H9 (cell line): ENCODE measurements at regions not wholly inside any gene's neighbourhood (a gene's known extent, or its start where the extent isn't known, plus 50 kb on each side); places are given as distances from the start of the nearest gene placed in this dataset.

Experiments used
- DNase-seq: peaks from one replicate; pipeline ENCODE4 v3.0.0-alpha.2; 2017
- H2AFZ ChIP-seq: one replicate; pipeline ENCODE4 v1.6.1; 2013; ENCODE audit warnings: mild to moderate bottlenecking, low read length, control low read depth, moderate library complexity
- H2AK5ac ChIP-seq: 2 replicates; pipeline ENCODE4 v1.6.1; 2013; ENCODE audit warnings: low read length, control low read depth, mixed read lengths; ENCODE audit not compliant: insufficient read length
- H2BK120ac ChIP-seq: one replicate; pipeline ENCODE4 v1.6.1; 2013; ENCODE audit warnings: low read depth, mild to moderate bottlenecking, low read length, control low read depth, inconsistent platforms; ENCODE audit not compliant: poor library complexity, severe bottlenecking
- H2BK12ac ChIP-seq: 2 replicates; pipeline ENCODE4 v1.6.1; 2013; ENCODE audit warnings: low read length, control low read depth, mixed read lengths, low read depth; ENCODE audit not compliant: insufficient read length
- H2BK15ac ChIP-seq: 2 replicates; pipeline ENCODE4 v1.6.1; 2013; ENCODE audit warnings: low read depth, low read length, control low read depth
- H2BK20ac ChIP-seq: one replicate; pipeline ENCODE4 v1.6.1; 2013; ENCODE audit warnings: low read depth, mild to moderate bottlenecking, low read length, control low read depth, inconsistent platforms; ENCODE audit not compliant: poor library complexity, severe bottlenecking
- H2BK5ac ChIP-seq: 2 replicates; pipeline ENCODE4 v1.6.1; 2013; ENCODE audit warnings: low read length, control low read depth, mixed read lengths; ENCODE audit not compliant: insufficient read length
- H3K14ac ChIP-seq: 2 replicates; pipeline ENCODE4 v1.6.1; 2013; ENCODE audit warnings: low read length, control low read depth; ENCODE audit not compliant: insufficient read depth
- H3K18ac ChIP-seq: 2 replicates; pipeline ENCODE4 v1.6.1; 2013; ENCODE audit warnings: low read depth, mild to moderate bottlenecking, mixed read lengths, low read length, control low read depth; ENCODE audit not compliant: insufficient read length
- H3K23ac ChIP-seq: 2 replicates; pipeline ENCODE4 v1.6.1; 2013; ENCODE audit warnings: low read length, control low read depth, mixed read lengths, low read depth; ENCODE audit not compliant: insufficient read length
- H3K23me2 ChIP-seq: 2 replicates; pipeline ENCODE4 v1.6.1; 2013; ENCODE audit warnings: low read depth, mild to moderate bottlenecking, mixed read lengths, low read length, control low read depth; ENCODE audit not compliant: insufficient read length, poor library complexity, severe bottlenecking
- H3K27ac ChIP-seq: 2 replicates; pipeline ENCODE4 v1.5.1; 2013; ENCODE audit warnings: low read length, control low read depth, mixed read lengths, low read depth; ENCODE audit not compliant: insufficient read length
- H3K27me3 ChIP-seq: 2 replicates; pipeline ENCODE4 v1.6.1; 2013; ENCODE audit warnings: low read length, control low read depth, inconsistent platforms; ENCODE audit not compliant: insufficient read depth
- H3K4ac ChIP-seq: 2 replicates; pipeline ENCODE4 v1.6.1; 2013; ENCODE audit warnings: low read depth, mild to moderate bottlenecking, control low read depth, inconsistent platforms, low read length, moderate library complexity
- H3K4me1 ChIP-seq: 2 replicates; pipeline ENCODE4 v1.6.1; 2013; ENCODE audit warnings: low read length, control low read depth, inconsistent platforms; ENCODE audit not compliant: insufficient read depth
- H3K4me2 ChIP-seq: 2 replicates; pipeline ENCODE4 v1.6.1; 2013; ENCODE audit warnings: low read length, control low read depth, mixed read lengths; ENCODE audit not compliant: insufficient read length, insufficient read depth
- H3K56ac ChIP-seq: 2 replicates; pipeline ENCODE4 v1.6.1; 2013; ENCODE audit warnings: low read depth, mild to moderate bottlenecking, mixed read lengths, low read length, control low read depth; ENCODE audit not compliant: insufficient read length
- H3K79me1 ChIP-seq: 2 replicates; pipeline ENCODE4 v1.6.1; 2013; ENCODE audit warnings: low read depth, mild to moderate bottlenecking, moderate library complexity, low read length, control low read depth, inconsistent platforms; ENCODE audit not compliant: insufficient read depth, poor library complexity, severe bottlenecking
- H3K79me2 ChIP-seq: 2 replicates; pipeline ENCODE4 v1.6.1; 2013; ENCODE audit warnings: low read length, control low read depth, inconsistent platforms; ENCODE audit not compliant: insufficient read depth
- H3K9ac ChIP-seq: 2 replicates; pipeline ENCODE4 v1.6.1; 2013; ENCODE audit warnings: low read length, control low read depth, mixed read lengths; ENCODE audit not compliant: insufficient read length; ENCODE audit errors: extremely low read depth
- H3K9me3 ChIP-seq: one replicate; pipeline ENCODE4 v1.6.1; 2013; ENCODE audit warnings: low read depth, low read length, inconsistent platforms; ENCODE audit not compliant: control insufficient read depth
- H3T11ph ChIP-seq: one replicate; pipeline ENCODE4 v1.6.1; 2013; ENCODE audit warnings: mild to moderate bottlenecking, low read length, control low read depth, inconsistent platforms
- H4K20me1 ChIP-seq: one replicate; pipeline ENCODE4 v1.6.1; 2013; ENCODE audit not compliant: control insufficient read depth, insufficient read length, insufficient read depth
- H4K5ac ChIP-seq: 2 replicates; pipeline ENCODE4 v1.6.1; 2013; ENCODE audit warnings: low read depth, mild to moderate bottlenecking, mixed read lengths, low read length, control low read depth; ENCODE audit not compliant: insufficient read length
- H4K8ac ChIP-seq: replicated peaks from 2 replicates; pipeline ENCODE4 v1.6.1; 2013; ENCODE audit warnings: low read length, control low read depth, mixed read lengths, low read depth; ENCODE audit not compliant: insufficient read length
- H4K91ac ChIP-seq: 2 replicates; pipeline ENCODE4 v1.6.1; 2013; ENCODE audit warnings: low read depth, mild to moderate bottlenecking, moderate library complexity, mixed read lengths, low read length, control low read depth; ENCODE audit not compliant: insufficient read length
- H3K27ac Mint-ChIP-seq, 3 experiments: 2 replicates in 2 of 3; 3 replicates in 1 of 3; pipeline ENCODE4 v1.8.0; 2020 to 2021; ENCODE audit warnings: mixed read lengths in 3 of 3, mild to moderate bottlenecking in 1 of 3, moderate library complexity in 1 of 3
- H3K27me3 Mint-ChIP-seq: 2 replicates; pipeline ENCODE4 v1.8.0; 2021; ENCODE audit warnings: low read depth, mild to moderate bottlenecking, moderate library complexity, mixed read lengths
- H3K36me3 Mint-ChIP-seq, 3 experiments: 2 replicates in 2 of 3; 3 replicates in 1 of 3; pipeline ENCODE4 v1.8.0; 2020 to 2021; ENCODE audit warnings: low read depth in 3 of 3, mixed read lengths in 3 of 3; ENCODE audit not compliant: insufficient read depth in 1 of 3
- H3K4me1 Mint-ChIP-seq, 2 experiments: 2 replicates each; pipeline ENCODE4 v1.8.0; 2020; ENCODE audit warnings: mixed read lengths in 2 of 2
- H3K4me3 Mint-ChIP-seq, 2 experiments: 2 replicates in 1 of 2; 3 replicates in 1 of 2; pipeline ENCODE4 v1.8.0; 2020 to 2021; ENCODE audit warnings: mild to moderate bottlenecking in 2 of 2, mixed read lengths in 2 of 2, moderate library complexity in 1 of 2
- H3K9me3 Mint-ChIP-seq, 2 experiments: 2 replicates in 1 of 2; 3 replicates in 1 of 2; pipeline ENCODE4 v1.8.0; 2020; ENCODE audit warnings: mild to moderate bottlenecking in 2 of 2, mixed read lengths in 2 of 2, moderate library complexity in 1 of 2
- WGBS: extraction: QIAGEN DNeasy Blood & Tissue Kit; methylation state at CpG from one replicate; pipeline ENCODE4 v1.1.7; 2013; ENCODE audit warnings: missing lambda C conversion rate, low lambda C conversion rate, mixed read lengths; ENCODE audit not compliant: insufficient read length; ENCODE audit errors: extremely low coverage; 5-methylcytosine and 5-hydroxymethylcytosine counted together
- TF ChIP-seq, protein P1 (sequence below): fragments of 200-600 bp; sonication (generic); conservative IDR thresholded peaks from 3 replicates; pipeline ENCODE4 v1.8.0; 2021; ENCODE audit warnings: antibody characterized with exemption, mild to moderate bottlenecking

DNA sequence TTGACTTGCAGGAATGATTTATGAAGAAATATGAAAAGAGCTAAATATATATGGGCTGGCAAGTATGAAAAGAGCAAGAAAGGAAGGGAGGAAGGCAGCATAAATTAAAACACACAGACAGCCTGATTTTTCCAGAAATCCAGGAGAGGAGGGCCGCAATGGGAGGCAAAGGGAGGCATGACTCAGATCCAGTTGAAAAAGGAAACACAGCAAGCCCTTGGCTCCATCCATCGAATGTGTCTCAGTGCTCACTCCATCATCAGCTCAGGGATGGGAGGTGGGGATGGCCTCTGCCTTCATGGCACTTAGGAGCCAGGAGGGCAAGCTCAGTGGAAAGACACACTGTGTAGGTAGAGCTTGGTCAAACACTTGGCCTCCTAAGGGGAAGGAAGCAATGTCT, 75.7 kb upstream of the PDZD8 start:
- Histone ChIP-seq H4K20me1 (no peaks in the 10 kb centered on the region), H3K27ac (no peak overlapping the region), H3K79me2 (no peaks in the 10 kb centered on the region), H3K4me2 (no peak overlapping the region), H3K9me3 (peaks cover 14% of the 10 kb centered on the region), H4K5ac (no peak overlapping the region), H2AK5ac (no peak overlapping the region), H2BK12ac (no peak overlapping the region), H2BK5ac (no peak overlapping the region), H3K23me2 (no peaks in the 10 kb centered on the region), H4K8ac (no peak overlapping the region), H3K9ac (no peak overlapping the region), H3K4ac (no peak overlapping the region), H2BK20ac (no peak overlapping the region), H4K91ac (no peak overlapping the region), H3K79me1 (no peaks in the 10 kb centered on the region), H2AFZ (no peak overlapping the region), H2BK15ac (no peak overlapping the region), H3K56ac (no peak overlapping the region), H3T11ph (no peak overlapping the region), H3K27me3 (no peaks in the 10 kb centered on the region), H2BK120ac (no peak overlapping the region), H3K14ac (no peak overlapping the region), H3K4me1 (no peaks in the 10 kb centered on the region), H3K23ac (no peak overlapping the region), H3K18ac (no peak overlapping the region)
- peaks cover 32 to 41% of the 10 kb centered on the region in 2 experiments for H3K9me3 Mint-ChIP-seq
- H3K4me1 Mint-ChIP-seq = peaks cover 2 to 6% of the 10 kb centered on the region in 2 experiments; a peak in 2 of 4 replicates
- DNase-seq = no peak
- peaks cover 5 to 26% (median 11%) of the 10 kb centered on the region in 3 experiments for H3K36me3 Mint-ChIP-seq
- WGBS = no CpG with 5 or more reads among the region's 2 CpGs
- TF ChIP-seq, protein P1, sequence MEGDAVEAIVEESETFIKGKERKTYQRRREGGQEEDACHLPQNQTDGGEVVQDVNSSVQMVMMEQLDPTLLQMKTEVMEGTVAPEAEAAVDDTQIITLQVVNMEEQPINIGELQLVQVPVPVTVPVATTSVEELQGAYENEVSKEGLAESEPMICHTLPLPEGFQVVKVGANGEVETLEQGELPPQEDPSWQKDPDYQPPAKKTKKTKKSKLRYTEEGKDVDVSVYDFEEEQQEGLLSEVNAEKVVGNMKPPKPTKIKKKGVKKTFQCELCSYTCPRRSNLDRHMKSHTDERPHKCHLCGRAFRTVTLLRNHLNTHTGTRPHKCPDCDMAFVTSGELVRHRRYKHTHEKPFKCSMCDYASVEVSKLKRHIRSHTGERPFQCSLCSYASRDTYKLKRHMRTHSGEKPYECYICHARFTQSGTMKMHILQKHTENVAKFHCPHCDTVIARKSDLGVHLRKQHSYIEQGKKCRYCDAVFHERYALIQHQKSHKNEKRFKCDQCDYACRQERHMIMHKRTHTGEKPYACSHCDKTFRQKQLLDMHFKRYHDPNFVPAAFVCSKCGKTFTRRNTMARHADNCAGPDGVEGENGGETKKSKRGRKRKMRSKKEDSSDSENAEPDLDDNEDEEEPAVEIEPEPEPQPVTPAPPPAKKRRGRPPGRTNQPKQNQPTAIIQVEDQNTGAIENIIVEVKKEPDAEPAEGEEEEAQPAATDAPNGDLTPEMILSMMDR = no peak
- H3K4me3 Mint-ChIP-seq = no peak overlapping the region
- peaks cover 13% of the 10 kb centered on the region for H3K27me3 Mint-ChIP-seq
- no peak overlapping the region for H3K27ac Mint-ChIP-seq
